Upper lobe of left lung (tissue), 4 donors: ENCODE measurements at regions not wholly inside any gene's neighbourhood (a gene's known extent, or its start where the extent isn't known, plus 50 kb on each side); places are given as distances from the start of the nearest gene placed in this dataset.

Experiments
- CTCF ChIP-seq, 6 experiments: fragments of 450-650 bp in 4 of 6; fragments of 200-600 bp in 2 of 6; sonication (generic) in 2 of 6; IDR thresholded peaks; one replicate each; pipeline ENCODE4 v1.5.1; 2016 to 2019; ENCODE audit warnings: antibody characterized with exemption in 6 of 6
- EP300 ChIP-seq, 4 donors: sonication (generic); formaldehyde crosslinking; IDR thresholded peaks; one replicate each; pipeline ENCODE4 v1.5.1; 2017; ENCODE audit warnings: antibody characterized with exemption in 4 of 4, control low read depth in 2 of 4
- POLR2AphosphoS5 ChIP-seq, 2 donors: sonication (generic); formaldehyde crosslinking; IDR thresholded peaks; one replicate each; pipeline ENCODE4 v1.5.1; 2017; ENCODE audit warnings: antibody characterized with exemption in 2 of 2

DNA sequence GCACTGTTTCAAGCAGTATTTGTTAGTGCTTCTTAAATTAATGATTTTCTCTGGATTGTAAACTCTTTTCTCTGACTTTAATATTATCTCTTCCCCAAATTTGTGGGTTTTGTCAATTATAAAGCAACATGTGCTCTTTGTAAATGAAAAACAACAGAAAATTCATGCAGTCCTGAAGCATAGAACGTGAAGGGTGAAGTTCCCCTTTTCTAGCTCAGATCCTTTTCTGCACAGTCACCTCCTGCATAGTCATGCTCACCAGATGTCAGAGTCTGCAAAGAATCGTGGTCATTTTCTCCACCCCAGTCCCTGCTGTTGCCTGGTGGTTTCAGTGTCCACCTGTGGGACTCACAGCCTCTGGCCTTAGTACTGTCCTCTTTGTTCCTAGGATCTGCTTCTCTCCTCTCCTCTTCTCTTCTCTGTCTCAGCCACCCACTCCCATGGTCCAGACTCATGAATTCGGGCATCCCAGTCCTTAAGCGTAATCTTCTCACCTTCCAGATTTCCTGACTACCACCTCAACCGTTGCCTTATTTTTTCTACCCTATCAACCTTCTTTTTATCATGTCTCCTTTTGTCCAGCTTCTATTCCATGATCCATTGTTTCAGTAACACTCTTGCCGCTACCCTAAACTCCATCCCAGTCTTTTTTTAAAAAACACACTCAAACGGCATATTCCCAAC, 229.1 kb downstream of the RTP5 start:
- no peak for TF ChIP-seq POLR2AphosphoS5 (IDR thresholded peaks at IDR 0.05)
- no peak for TF ChIP-seq EP300 (IDR thresholded peaks at IDR 0.05)
- no peak for TF ChIP-seq CTCF (IDR thresholded peaks at IDR 0.05)
